Stimulated activated CD8-positive, alpha-beta memory T cell treated with anti-CD3 and anti-CD28 coated beads, Interleukin-4, amount 100 ng/mL, for 48 hours (primary cell): ENCODE measurements at regions not wholly inside any gene's neighbourhood (a gene's known extent, or its start where the extent isn't known, plus 50 kb on each side); places are given as distances from the start of the nearest gene placed in this dataset.
"Not testable (repeated sequence)": the region's sequence is repeated elsewhere in the genome, so short reads cannot be mapped to it uniquely, and the experiment has no call there.

ENCODE experiments used
- DNase-seq: peaks from one replicate; pipeline ENCODE4 v3.0.0-alpha.2; 2020

GRCh38 chrX:40853004-40853815 is 117.9 kb upstream of the MED14 start:
- DNase-seq, result no peak

GRCh38 chrX:40853816-40854123 is 118.4 kb upstream of the MED14 start:
- no peak for DNase-seq

GRCh38 chrX:40854242-40854641 is 118.9 kb upstream of the MED14 start:
- no peak for DNase-seq

- no peak for DNase-seq
Measured at GRCh38 chrX:40855411-40855810, 120.1 kb upstream of the MED14 start.

- no peak for DNase-seq
Measured at GRCh38 chrX:40855932-40856515, 120.7 kb upstream of the MED14 start.

GRCh38 chrX:40861952-40862554 is 126.7 kb upstream of the MED14 start:
- not testable (repeated sequence) for DNase-seq

GRCh38 chrX:40863260-40863659 is 127.9 kb upstream of the MED14 start:
- not testable (repeated sequence) for DNase-seq

- DNase-seq, result no peak
Measured at GRCh38 chrX:40863671-40864070, 128.3 kb upstream of the MED14 start.

- no peak for DNase-seq
Measured at GRCh38 chrX:40864972-40865371, 129.6 kb upstream of the MED14 start.

GRCh38 chrX:40866893-40867292 is 131.6 kb upstream of the MED14 start:
- DNase-seq, result no peak

- DNase-seq, result no peak
Measured at GRCh38 chrX:40867352-40867751, 132.0 kb upstream of the MED14 start.

- no peak for DNase-seq
Measured at GRCh38 chrX:40868868-40869267, 133.5 kb upstream of the MED14 start.

- not testable (repeated sequence) for DNase-seq
Measured at GRCh38 chrX:40870982-40871381, 135.6 kb upstream of the MED14 start.

- DNase-seq, result peak; percentile 23
Measured at GRCh38 chrX:40871385-40872082, 136.2 kb upstream of the MED14 start.

- no peak for DNase-seq
Measured at GRCh38 chrX:40872351-40872750, 137.0 kb upstream of the MED14 start.

- no peak for DNase-seq
Measured at GRCh38 chrX:40875476-40875875, 140.1 kb upstream of the MED14 start.

GRCh38 chrX:40877887-40878286 is 142.5 kb upstream of the MED14 start:
- DNase-seq, result no peak

GRCh38 chrX:40878766-40879165 is 143.4 kb upstream of the MED14 start:
- no peak for DNase-seq

GRCh38 chrX:40879172-40879571 is 143.8 kb upstream of the MED14 start:
- DNase-seq, result not testable (repeated sequence)

- no peak for DNase-seq
Measured at GRCh38 chrX:40880712-40881111, 145.4 kb upstream of the MED14 start.

GRCh38 chrX:40883021-40883619 is 147.8 kb upstream of the MED14 start:
- DNase-seq, result no peak

GRCh38 chrX:40885989-40886388 is 150.6 kb upstream of the MED14 start:
- DNase-seq, result no peak

- no peak for DNase-seq
Measured at GRCh38 chrX:40887476-40887875, 152.1 kb upstream of the MED14 start.
